ENCODE measurements at regions not wholly inside any gene's neighbourhood (a gene's known extent, or its start where the extent isn't known, plus 50 kb on each side); places are given as distances from the start of the nearest gene placed in this dataset.

DNA sequence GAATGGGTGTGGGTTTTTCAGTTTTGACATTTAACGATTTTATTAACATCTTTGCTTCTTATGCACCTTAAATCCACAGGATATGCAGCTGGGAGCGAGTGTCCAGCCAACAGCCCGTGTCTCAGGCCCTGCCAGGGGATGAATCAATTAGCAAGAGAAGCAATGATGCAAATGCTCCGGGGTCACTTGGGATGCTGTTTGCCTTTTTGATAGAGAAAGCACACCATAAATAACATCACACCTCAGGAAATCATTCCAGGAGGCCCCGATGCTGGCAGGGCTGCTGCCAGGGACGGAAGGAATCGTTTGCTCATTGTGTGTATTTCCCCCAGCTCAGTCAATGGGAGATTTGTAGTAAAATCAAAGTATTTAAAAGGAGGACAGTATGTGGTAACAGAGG is 394.0 kb upstream of the HNRNPA3 start:
- TF ChIP-seq, protein P1, sequence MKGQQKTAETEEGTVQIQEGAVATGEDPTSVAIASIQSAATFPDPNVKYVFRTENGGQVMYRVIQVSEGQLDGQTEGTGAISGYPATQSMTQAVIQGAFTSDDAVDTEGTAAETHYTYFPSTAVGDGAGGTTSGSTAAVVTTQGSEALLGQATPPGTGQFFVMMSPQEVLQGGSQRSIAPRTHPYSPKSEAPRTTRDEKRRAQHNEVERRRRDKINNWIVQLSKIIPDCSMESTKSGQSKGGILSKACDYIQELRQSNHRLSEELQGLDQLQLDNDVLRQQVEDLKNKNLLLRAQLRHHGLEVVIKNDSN (CRISPR knock-in tag; IDR thresholded peaks at IDR 0.05), result no peak
- TF ChIP-seq, protein P2, sequence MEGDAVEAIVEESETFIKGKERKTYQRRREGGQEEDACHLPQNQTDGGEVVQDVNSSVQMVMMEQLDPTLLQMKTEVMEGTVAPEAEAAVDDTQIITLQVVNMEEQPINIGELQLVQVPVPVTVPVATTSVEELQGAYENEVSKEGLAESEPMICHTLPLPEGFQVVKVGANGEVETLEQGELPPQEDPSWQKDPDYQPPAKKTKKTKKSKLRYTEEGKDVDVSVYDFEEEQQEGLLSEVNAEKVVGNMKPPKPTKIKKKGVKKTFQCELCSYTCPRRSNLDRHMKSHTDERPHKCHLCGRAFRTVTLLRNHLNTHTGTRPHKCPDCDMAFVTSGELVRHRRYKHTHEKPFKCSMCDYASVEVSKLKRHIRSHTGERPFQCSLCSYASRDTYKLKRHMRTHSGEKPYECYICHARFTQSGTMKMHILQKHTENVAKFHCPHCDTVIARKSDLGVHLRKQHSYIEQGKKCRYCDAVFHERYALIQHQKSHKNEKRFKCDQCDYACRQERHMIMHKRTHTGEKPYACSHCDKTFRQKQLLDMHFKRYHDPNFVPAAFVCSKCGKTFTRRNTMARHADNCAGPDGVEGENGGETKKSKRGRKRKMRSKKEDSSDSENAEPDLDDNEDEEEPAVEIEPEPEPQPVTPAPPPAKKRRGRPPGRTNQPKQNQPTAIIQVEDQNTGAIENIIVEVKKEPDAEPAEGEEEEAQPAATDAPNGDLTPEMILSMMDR (IDR thresholded peaks at IDR 0.05), result no peak

Data from WTC11 (cell line).